Chondrocyte (in vitro differentiated cells): ENCODE measurements at regions not wholly inside any gene's neighbourhood (a gene's known extent, or its start where the extent isn't known, plus 50 kb on each side); places are given as distances from the start of the nearest gene placed in this dataset.

ENCODE experiments used
- DNase-seq: peaks from one replicate; pipeline ENCODE4 v3.0.0; 2021; ENCODE audit warnings: mixed read lengths, low spot score
- H3K27ac Mint-ChIP-seq: one replicate; pipeline ENCODE4 v1.8.0; 2021; ENCODE audit warnings: mild to moderate bottlenecking, moderate library complexity, mixed read lengths; ENCODE audit not compliant: unreplicated experiment
- H3K27me3 Mint-ChIP-seq: 2 replicates; pipeline ENCODE4 v1.8.0; 2021; ENCODE audit warnings: low read depth, mixed read lengths
- H3K36me3 Mint-ChIP-seq: 2 replicates; pipeline ENCODE4 v1.8.0; 2021; ENCODE audit warnings: low read depth, mixed read lengths
- H3K4me1 Mint-ChIP-seq: 2 replicates; pipeline ENCODE4 v1.8.0; 2021; ENCODE audit warnings: low read depth, mild to moderate bottlenecking, mixed read lengths
- H3K4me3 Mint-ChIP-seq: one replicate; pipeline ENCODE4 v1.8.0; 2021; ENCODE audit warnings: mild to moderate bottlenecking, moderate library complexity, mixed read lengths; ENCODE audit not compliant: unreplicated experiment
- H3K9me3 Mint-ChIP-seq: 2 replicates; pipeline ENCODE4 v1.8.0; 2021; ENCODE audit warnings: low read depth, mixed read lengths
- CTCF ChIP-seq: fragments of 200-600 bp; sonication (generic); IDR thresholded peaks from 2 replicates; pipeline ENCODE4 v1.5.0; 2021; ENCODE audit warnings: antibody characterized with exemption, mild to moderate bottlenecking, moderate library complexity

- no peak for DNase-seq
- Mint-ChIP-seq H3K27me3 (peaks cover 15% of the 10 kb centered on the region), H3K27ac (no peak overlapping the region), H3K4me1 (no peaks in the 10 kb centered on the region), H3K36me3 (no peaks in the 10 kb centered on the region), H3K4me3 (no peak overlapping the region), H3K9me3 (no peaks in the 10 kb centered on the region)
- no peak for TF ChIP-seq CTCF
These were observed 49.9 kb upstream of the CUX1 start for GRCh38 chr7:101767544-101767943.
